ENCODE measurements at regions not wholly inside any gene's neighbourhood (a gene's known extent, or its start where the extent isn't known, plus 50 kb on each side); places are given as distances from the start of the nearest gene placed in this dataset.

DNA sequence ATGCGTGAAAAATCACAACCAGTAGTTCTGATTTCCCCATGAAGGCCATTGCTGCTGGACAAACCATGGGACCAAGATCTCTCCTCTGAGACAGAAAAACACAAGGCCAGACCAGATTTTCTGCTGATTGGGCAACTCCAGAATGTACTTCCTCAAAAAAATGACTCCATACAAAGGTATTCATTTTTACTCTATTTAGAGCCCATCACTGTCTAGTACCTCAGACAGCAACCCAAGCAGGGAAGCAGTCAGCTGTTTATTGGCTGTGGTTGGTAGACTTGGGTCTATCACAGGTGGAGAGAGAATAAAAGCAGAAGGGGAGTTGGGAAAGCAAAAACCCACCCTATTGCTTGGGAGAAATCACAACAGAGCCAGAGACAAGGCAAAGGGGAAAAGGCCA, 219.9 kb downstream of the PIK3C3 start:
- Histone ChIP-seq H3K9me3 (ENCODE audit: insufficient read depth, low read depth, low read length) (no peaks in the 10 kb centered on the region), H3K4me3 (ENCODE audit: low read length) (no peak overlapping the region), H3K9ac (ENCODE audit: low read depth, low read length) (no peak overlapping the region), H3K4me1 (ENCODE audit: insufficient read depth, low read length) (no peaks in the 10 kb centered on the region), H3K27ac (ENCODE audit: low read length) (no peak overlapping the region), H3K27me3 (ENCODE audit: insufficient read depth, low read length) (no peaks in the 10 kb centered on the region), H3K36me3 (ENCODE audit: insufficient read depth, low read depth, low read length) (no peaks in the 10 kb centered on the region)

GRCh38 chr18:42176599-42176998, 221.6 kb downstream of the PIK3C3 start:
- Histone ChIP-seq H3K4me3 (ENCODE audit: low read length) (no peak overlapping the region), H3K36me3 (ENCODE audit: insufficient read depth, low read depth, low read length) (no peaks in the 10 kb centered on the region), H3K4me1 (ENCODE audit: insufficient read depth, low read length) (no peaks in the 10 kb centered on the region), H3K27ac (ENCODE audit: low read length) (no peak overlapping the region), H3K9me3 (ENCODE audit: insufficient read depth, low read depth, low read length) (no peaks in the 10 kb centered on the region), H3K9ac (ENCODE audit: low read depth, low read length) (no peak overlapping the region), H3K27me3 (ENCODE audit: insufficient read depth, low read length) (no peaks in the 10 kb centered on the region)

- no peaks in the 10 kb centered on the region for H3K36me3 ChIP-seq (ENCODE audit: insufficient read depth, low read depth, low read length)
- H3K4me1 ChIP-seq (ENCODE audit: insufficient read depth, low read length): no peaks in the 10 kb centered on the region
- no peak overlapping the region for H3K9ac ChIP-seq (ENCODE audit: low read depth, low read length)
- no peak overlapping the region for H3K4me3 ChIP-seq (ENCODE audit: low read length)
- H3K27me3 ChIP-seq (ENCODE audit: insufficient read depth, low read length): no peaks in the 10 kb centered on the region
- no peaks in the 10 kb centered on the region for H3K9me3 ChIP-seq (ENCODE audit: insufficient read depth, low read depth, low read length)
- no peak overlapping the region for H3K27ac ChIP-seq (ENCODE audit: low read length)
Measured at GRCh38 chr18:42177390-42177789, 222.4 kb downstream of the PIK3C3 start.

DNA sequence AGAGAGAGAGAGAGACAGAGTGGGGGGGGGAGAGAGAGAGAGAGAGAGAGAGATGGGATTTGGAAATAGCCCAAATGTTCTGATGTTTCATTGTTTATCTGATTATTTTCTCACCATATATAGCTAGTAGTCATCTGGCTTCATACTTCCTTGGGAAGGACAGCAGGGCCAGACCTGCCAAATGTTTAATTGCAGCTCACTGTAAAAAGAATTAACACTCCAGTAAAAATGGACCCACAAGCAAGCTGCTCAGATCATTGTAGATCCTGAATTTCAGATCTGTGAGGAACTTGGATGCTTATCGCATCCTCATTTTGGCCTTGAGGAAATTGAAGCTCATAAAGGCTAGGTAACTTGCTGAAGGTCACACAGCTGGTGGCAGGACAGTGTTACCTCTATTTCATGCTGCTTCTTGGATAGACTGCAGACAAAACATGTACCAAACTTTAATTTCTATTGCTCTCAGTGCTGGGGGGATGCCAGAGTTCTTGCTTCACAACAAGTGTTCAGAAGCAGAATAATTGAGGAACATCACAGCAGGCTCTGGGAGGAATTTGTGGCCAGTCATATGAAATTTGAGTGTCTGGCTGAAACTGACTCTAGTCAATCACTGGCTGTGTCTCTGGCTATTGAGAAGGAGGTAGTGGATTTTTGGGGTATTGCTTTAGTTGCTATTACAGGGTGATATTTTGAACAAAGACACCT, 223.5 kb downstream of the PIK3C3 start:
- H3K9ac ChIP-seq (ENCODE audit: low read depth, low read length): no peak overlapping the region
- no peaks in the 10 kb centered on the region for H3K27me3 ChIP-seq (ENCODE audit: insufficient read depth, low read length)
- no peaks in the 10 kb centered on the region for H3K4me1 ChIP-seq (ENCODE audit: insufficient read depth, low read length)
- no peak overlapping the region for H3K27ac ChIP-seq (ENCODE audit: low read length)
- H3K9me3 ChIP-seq (ENCODE audit: insufficient read depth, low read depth, low read length): no peaks in the 10 kb centered on the region
- H3K4me3 ChIP-seq (ENCODE audit: low read length): no peak overlapping the region
- H3K36me3 ChIP-seq (ENCODE audit: insufficient read depth, low read depth, low read length): no peaks in the 10 kb centered on the region

- Histone ChIP-seq H3K9ac (ENCODE audit: low read depth, low read length) (no peak overlapping the region), H3K4me3 (ENCODE audit: low read length) (no peak overlapping the region), H3K9me3 (ENCODE audit: insufficient read depth, low read depth, low read length) (no peaks in the 10 kb centered on the region), H3K36me3 (ENCODE audit: insufficient read depth, low read depth, low read length) (no peaks in the 10 kb centered on the region), H3K27ac (ENCODE audit: low read length) (no peak overlapping the region), H3K27me3 (ENCODE audit: insufficient read depth, low read length) (no peaks in the 10 kb centered on the region), H3K4me1 (ENCODE audit: insufficient read depth, low read length) (no peaks in the 10 kb centered on the region)
Measured at GRCh38 chr18:42179542-42180121, 224.6 kb downstream of the PIK3C3 start.

DNA sequence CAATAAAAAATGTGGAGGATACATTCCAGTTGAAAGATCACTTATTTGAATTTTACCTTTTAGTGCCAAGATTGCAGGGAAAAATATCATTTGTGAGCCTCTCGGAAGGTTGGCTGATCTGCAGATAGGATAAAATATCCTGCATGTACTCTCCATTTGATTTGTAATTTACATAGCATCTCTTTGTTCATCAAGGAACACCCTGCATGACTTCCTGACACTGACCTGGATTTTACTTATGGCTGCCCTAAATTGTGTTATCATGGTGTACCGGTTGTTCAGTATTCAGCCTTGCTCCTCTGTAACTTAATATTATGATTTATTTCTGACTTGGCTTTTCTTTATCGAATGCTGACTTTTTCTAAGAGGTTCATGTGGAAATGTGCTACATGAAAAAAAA, 226.4 kb downstream of the PIK3C3 start:
- Histone ChIP-seq H3K27ac (ENCODE audit: low read length) (no peak overlapping the region), H3K36me3 (ENCODE audit: insufficient read depth, low read depth, low read length) (no peaks in the 10 kb centered on the region), H3K9me3 (ENCODE audit: insufficient read depth, low read depth, low read length) (no peaks in the 10 kb centered on the region), H3K27me3 (ENCODE audit: insufficient read depth, low read length) (no peaks in the 10 kb centered on the region), H3K4me1 (ENCODE audit: insufficient read depth, low read length) (no peaks in the 10 kb centered on the region), H3K4me3 (ENCODE audit: low read length) (no peak overlapping the region), H3K9ac (ENCODE audit: low read depth, low read length) (no peak overlapping the region)

GRCh38 chr18:42182728-42183700, 228.0 kb downstream of the PIK3C3 start:
- Histone ChIP-seq H3K4me3 (ENCODE audit: low read length) (no peak overlapping the region), H3K4me1 (ENCODE audit: insufficient read depth, low read length) (no peaks in the 10 kb centered on the region), H3K27me3 (ENCODE audit: insufficient read depth, low read length) (no peaks in the 10 kb centered on the region), H3K9me3 (ENCODE audit: insufficient read depth, low read depth, low read length) (no peaks in the 10 kb centered on the region), H3K27ac (ENCODE audit: low read length) (no peak overlapping the region), H3K9ac (ENCODE audit: low read depth, low read length) (no peak overlapping the region), H3K36me3 (ENCODE audit: insufficient read depth, low read depth, low read length) (no peaks in the 10 kb centered on the region)

GRCh38 chr18:42183746-42184145, 228.7 kb downstream of the PIK3C3 start:
- H3K9ac ChIP-seq (ENCODE audit: low read depth, low read length): no peak overlapping the region
- no peaks in the 10 kb centered on the region for H3K9me3 ChIP-seq (ENCODE audit: insufficient read depth, low read depth, low read length)
- H3K4me3 ChIP-seq (ENCODE audit: low read length): no peak overlapping the region
- H3K36me3 ChIP-seq (ENCODE audit: insufficient read depth, low read depth, low read length): no peaks in the 10 kb centered on the region
- H3K4me1 ChIP-seq (ENCODE audit: insufficient read depth, low read length): no peaks in the 10 kb centered on the region
- no peak overlapping the region for H3K27ac ChIP-seq (ENCODE audit: low read length)
- H3K27me3 ChIP-seq (ENCODE audit: insufficient read depth, low read length): no peaks in the 10 kb centered on the region

DNA sequence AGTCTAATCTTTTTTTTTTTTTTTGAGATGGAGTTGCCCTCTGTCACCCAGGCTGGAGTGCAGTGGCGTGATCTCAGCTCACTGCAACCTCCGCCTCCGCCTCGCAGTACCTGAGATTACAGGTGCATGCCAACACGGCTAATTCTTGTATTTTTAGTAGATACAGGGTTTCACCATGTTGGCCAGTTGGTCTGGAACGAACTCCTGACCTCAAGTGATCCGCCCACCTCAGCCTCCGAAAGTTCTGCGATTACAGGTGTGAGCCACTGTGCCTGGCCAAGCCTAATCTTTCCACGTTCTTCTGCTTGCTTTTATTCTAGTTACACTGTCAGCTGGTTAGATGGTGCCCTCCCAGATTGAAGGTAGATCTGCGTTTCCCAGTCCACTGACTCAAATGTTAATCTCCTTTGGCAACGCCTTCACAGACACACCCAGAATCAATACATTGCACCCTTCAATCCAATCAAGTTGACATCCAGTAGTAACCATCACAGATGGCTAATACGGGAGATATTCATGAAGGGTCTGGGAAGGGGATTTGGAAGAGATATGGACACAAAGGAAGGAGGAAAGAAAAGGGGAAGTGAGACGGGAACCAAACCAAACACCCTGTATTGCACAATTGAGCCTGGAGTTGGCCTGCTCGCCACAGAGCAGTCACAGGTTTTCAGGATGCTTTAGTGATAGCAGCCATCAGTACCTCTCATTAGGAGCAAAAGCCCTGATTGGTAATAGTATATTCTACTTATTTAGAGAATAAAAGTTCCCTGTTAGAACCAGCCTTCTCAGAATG, 229.8 kb downstream of the PIK3C3 start:
- no peak overlapping the region for H3K4me3 ChIP-seq (ENCODE audit: low read length)
- no peaks in the 10 kb centered on the region for H3K36me3 ChIP-seq (ENCODE audit: insufficient read depth, low read depth, low read length)
- H3K9me3 ChIP-seq (ENCODE audit: insufficient read depth, low read depth, low read length): peaks cover 11% of the 10 kb centered on the region
- H3K27me3 ChIP-seq (ENCODE audit: insufficient read depth, low read length): no peaks in the 10 kb centered on the region
- H3K27ac ChIP-seq (ENCODE audit: low read length): no peak overlapping the region
- H3K9ac ChIP-seq (ENCODE audit: low read depth, low read length): no peak overlapping the region
- H3K4me1 ChIP-seq (ENCODE audit: insufficient read depth, low read length): no peaks in the 10 kb centered on the region

GRCh38 chr18:42185486-42185885, 230.5 kb downstream of the PIK3C3 start:
- Histone ChIP-seq H3K4me1 (ENCODE audit: insufficient read depth, low read length) (no peaks in the 10 kb centered on the region), H3K4me3 (ENCODE audit: low read length) (no peak overlapping the region), H3K9ac (ENCODE audit: low read depth, low read length) (no peak overlapping the region), H3K36me3 (ENCODE audit: insufficient read depth, low read depth, low read length) (no peaks in the 10 kb centered on the region), H3K27me3 (ENCODE audit: insufficient read depth, low read length) (no peaks in the 10 kb centered on the region), H3K27ac (ENCODE audit: low read length) (no peak overlapping the region), H3K9me3 (ENCODE audit: insufficient read depth, low read depth, low read length) (peaks cover 13% of the 10 kb centered on the region)

DNA sequence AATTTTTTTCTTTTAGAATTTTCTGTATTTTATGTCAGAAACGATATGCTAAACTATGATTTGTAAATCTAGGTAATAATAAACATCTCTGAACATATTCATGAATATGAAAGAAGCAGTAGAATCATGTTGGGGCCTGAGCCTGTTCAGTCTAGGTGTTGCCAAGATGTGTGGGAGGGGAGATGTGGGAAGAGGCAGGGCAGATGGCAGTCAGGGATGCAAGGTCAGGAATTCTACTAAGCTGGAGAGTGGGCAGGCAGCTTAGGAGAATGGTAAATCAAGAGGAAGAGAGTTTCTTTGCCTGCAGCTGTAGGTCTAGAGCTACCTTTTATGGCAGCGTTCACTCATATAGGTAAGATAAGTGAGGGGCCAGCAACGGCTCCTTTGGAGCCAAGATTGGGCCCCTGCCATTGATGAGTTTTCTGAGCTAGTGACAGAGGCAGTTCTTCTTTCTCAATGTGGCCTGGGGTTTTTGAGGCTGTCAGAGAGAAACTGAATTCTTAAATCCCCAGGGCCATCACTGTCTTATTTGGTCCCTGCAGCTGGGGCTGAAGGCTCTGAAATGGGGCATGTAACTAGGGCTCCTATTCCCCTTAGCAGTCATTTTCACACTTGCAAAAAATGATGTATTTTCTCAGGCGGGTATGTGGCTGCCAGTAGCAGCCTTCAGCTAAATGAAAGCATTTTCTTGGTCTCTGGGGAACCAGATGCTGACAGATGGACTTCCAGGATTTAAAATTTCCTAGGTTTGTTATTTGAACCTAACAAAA, 232.8 kb downstream of the PIK3C3 start:
- no peak overlapping the region for H3K4me3 ChIP-seq (ENCODE audit: low read length)
- H3K27ac ChIP-seq (ENCODE audit: low read length): no peak overlapping the region
- no peak overlapping the region for H3K9ac ChIP-seq (ENCODE audit: low read depth, low read length)
- H3K9me3 ChIP-seq (ENCODE audit: insufficient read depth, low read depth, low read length): peaks cover 13% of the 10 kb centered on the region
- no peaks in the 10 kb centered on the region for H3K36me3 ChIP-seq (ENCODE audit: insufficient read depth, low read depth, low read length)
- H3K4me1 ChIP-seq (ENCODE audit: insufficient read depth, low read length): no peaks in the 10 kb centered on the region
- no peaks in the 10 kb centered on the region for H3K27me3 ChIP-seq (ENCODE audit: insufficient read depth, low read length)
